Mucosa of descending colon (tissue), 3 donors: ENCODE measurements at regions not wholly inside any gene's neighbourhood (a gene's known extent, or its start where the extent isn't known, plus 50 kb on each side); places are given as distances from the start of the nearest gene placed in this dataset.

Source experiments
- ATAC-seq: fragments of 200-7000 bp; cut with Tn5 transposase; one replicate; pipeline ENCODE4 v1.9.1; 2020; ENCODE audit warnings: mild to moderate bottlenecking, moderate library complexity
- DNase-seq, 3 donors: peaks; one replicate each; pipeline ENCODE4 v3.0.0-alpha.2; 2020
- H3K36me3 ChIP-seq: fragments of 200-600 bp; one replicate; pipeline ENCODE4 v1.8.0; 2021; ENCODE audit warnings: low read depth, mild to moderate bottlenecking
- H3K4me1 ChIP-seq: fragments of 200-600 bp; one replicate; pipeline ENCODE4 v1.8.0; 2021; ENCODE audit warnings: low read depth, mild to moderate bottlenecking
- H3K4me3 ChIP-seq: fragments of 200-600 bp; one replicate; pipeline ENCODE4 v1.8.0; 2021; ENCODE audit warnings: mild to moderate bottlenecking
- H3K9me3 ChIP-seq: fragments of 200-600 bp; one replicate; pipeline ENCODE4 v1.8.0; 2021; ENCODE audit warnings: mild to moderate bottlenecking
- CTCF ChIP-seq: fragments of 200-600 bp; IDR thresholded peaks from one replicate; pipeline ENCODE4 v1.8.0; 2022; ENCODE audit warnings: antibody characterized with exemption, mild to moderate bottlenecking
- intact Hi-C, 2 donors: fragments of 100-400 bp; cut with DNase I in 1 of 2; cut with micrococcal nuclease in 1 of 2; formaldehyde crosslinking; loops; one replicate each; pipeline versions ENCODE4 v1.11.0 to v1.11.1; 2022; cut with DNase I, micrococcal nuclease
- donor health status: DM: no; HTN: no; CAD: no; lungs with moderate emphysema.
- donor health status: DM: no; HTN: no; CAD: no.
- donor health status: DM: no; HTN: yes; CAD: no.

DNA sequence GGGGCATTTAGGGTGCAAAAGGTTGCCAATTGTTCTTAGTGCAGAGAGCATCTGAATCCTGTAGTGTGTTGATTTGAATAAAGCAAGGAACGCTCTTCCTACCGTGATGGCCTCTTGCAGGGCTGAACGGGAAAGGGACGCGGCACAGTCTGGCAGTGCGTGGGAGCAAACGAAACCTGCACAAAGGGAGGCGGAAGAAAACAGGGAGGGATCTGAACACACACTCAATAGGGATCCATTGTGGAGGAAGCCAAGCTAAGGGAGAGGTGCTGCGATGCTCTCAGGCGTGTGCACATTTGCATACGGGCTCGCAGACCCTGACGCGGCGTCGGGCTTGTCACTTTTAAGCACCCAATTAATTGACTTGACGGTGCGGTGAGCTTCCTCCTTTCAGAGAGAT lies 414.0 kb upstream of the IRX1 start:
- no peaks in the 10 kb centered on the region for H3K9me3 ChIP-seq
- intact Hi-C loops: no loop called here

GRCh38 chr5:3180636-3181035 lies 415.0 kb upstream of the IRX1 start:
- no peak for TF ChIP-seq CTCF
- H3K4me3 ChIP-seq: no peak overlapping the region
- no peaks in the 10 kb centered on the region for H3K9me3 ChIP-seq
- ATAC-seq: no peak
- intact Hi-C loops: no loop called here
- no peak for DNase-seq
- H3K36me3 ChIP-seq: no peaks in the 10 kb centered on the region
- H3K4me1 ChIP-seq: no peaks in the 10 kb centered on the region

More for the DNA sequence above, 414.0 kb upstream of the IRX1 start:
- no peak for DNase-seq
- Histone ChIP-seq H3K4me3 (no peak overlapping the region), H3K36me3 (no peaks in the 10 kb centered on the region), H3K4me1 (no peaks in the 10 kb centered on the region)
- TF ChIP-seq CTCF: no peak
- ATAC-seq: no peak

DNA sequence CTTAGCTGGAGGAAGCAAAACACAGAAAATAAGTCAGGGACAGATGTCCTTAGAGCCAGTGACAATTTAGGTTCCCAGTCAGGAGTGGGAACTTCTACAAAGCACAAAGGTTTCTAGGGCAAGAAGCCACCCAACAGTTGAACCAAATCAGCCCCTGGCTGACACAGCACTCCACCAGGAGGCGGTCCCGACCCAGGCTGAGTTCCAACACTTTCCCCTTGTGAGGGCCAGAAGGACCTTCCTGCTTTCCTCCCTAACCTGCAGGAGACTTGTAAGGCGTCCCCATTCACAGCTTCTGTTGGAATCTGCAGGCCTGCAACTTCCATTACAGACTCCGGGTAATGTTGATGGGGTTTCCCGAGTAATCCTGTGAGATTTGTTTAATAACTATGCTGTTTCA lies 416.4 kb upstream of the IRX1 start:
- TF ChIP-seq CTCF: no peak
- Histone ChIP-seq H3K9me3 (no peaks in the 10 kb centered on the region), H3K36me3 (no peaks in the 10 kb centered on the region), H3K4me1 (no peaks in the 10 kb centered on the region), H3K4me3 (no peak overlapping the region)
- intact Hi-C loops: no loop called here
- DNase-seq: no peak
- no peak for ATAC-seq

DNA sequence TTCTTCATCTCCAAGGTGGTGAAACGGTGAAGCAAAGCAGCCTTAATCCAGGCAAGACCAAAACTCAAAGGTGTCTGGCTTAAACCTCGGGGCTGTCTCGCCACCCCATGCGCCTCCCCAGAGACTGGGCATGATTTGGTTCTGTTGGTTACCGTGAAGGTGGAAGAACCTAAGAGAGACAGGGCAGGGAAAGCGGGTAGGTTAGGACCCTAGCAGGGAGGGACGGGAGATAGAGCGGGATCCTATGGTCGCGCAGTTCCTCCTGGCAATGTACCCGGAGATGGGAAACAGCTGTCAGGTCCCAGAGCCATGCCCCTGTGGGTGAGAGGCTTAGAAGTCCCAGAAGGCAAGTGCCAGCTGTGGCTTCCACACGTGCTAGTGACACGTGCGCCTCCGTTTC lies 418.3 kb upstream of the IRX1 start:
- Histone ChIP-seq H3K4me1 (no peaks in the 10 kb centered on the region), H3K9me3 (no peaks in the 10 kb centered on the region), H3K36me3 (no peaks in the 10 kb centered on the region), H3K4me3 (no peak overlapping the region)
- TF ChIP-seq CTCF: no peak
- ATAC-seq (no peak), DNase-seq (no peak)
- intact Hi-C loops: no loop called here

DNA sequence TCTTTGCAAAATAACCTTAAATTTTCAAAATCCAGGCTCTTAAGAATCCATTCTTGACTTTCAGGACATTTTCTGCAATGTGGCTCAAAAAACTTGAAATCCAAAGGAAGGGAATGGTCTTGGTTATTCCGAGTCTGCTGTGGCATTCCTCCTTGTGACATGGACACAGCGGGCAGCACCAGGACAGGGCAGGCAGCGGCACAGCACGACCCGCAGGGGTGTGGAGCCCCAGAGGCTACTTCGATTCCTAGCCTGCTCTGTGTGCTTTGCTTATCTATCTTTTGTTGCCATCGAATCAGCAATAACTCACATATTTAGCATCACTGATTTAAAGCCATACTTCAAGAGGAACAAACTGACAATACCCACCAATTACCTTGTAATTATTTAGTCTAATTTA lies 420.2 kb upstream of the IRX1 start:
- TF ChIP-seq CTCF: no peak
- no peak for DNase-seq
- intact Hi-C loops: no loop called here
- no peak overlapping the region for H3K4me3 ChIP-seq
- no peak for ATAC-seq
- H3K4me1 ChIP-seq: no peaks in the 10 kb centered on the region
- H3K9me3 ChIP-seq: no peaks in the 10 kb centered on the region
- no peaks in the 10 kb centered on the region for H3K36me3 ChIP-seq

DNA sequence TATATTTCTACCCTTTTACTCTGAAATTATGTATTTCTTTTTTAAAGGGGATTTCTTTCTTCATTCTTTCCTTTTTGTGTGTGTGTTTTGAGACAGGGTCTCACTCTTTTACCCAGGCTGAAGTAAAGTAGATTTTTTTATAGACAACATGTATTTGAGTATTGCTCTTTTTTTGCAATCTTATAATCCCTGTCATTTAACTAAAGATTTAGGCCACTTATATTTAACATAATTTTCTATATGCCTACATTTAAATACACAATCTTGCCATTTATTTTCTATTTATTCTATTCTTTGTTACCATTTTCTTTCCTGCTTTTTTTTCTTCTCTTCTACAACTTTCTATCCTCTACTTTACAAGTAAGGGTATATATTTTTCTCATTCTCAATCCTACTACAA lies 416.0 kb upstream of the IRX2 start:
- no peak for DNase-seq
- intact Hi-C loops: no loop called here
- no peak for TF ChIP-seq CTCF
- Histone ChIP-seq H3K4me3 (no peak overlapping the region), H3K9me3 (peaks cover 23% of the 10 kb centered on the region), H3K36me3 (no peaks in the 10 kb centered on the region), H3K4me1 (no peaks in the 10 kb centered on the region)
- ATAC-seq: no peak
